T1000 (cell line): ENCODE measurements at regions not wholly inside any gene's neighbourhood (a gene's known extent, or its start where the extent isn't known, plus 50 kb on each side); places are given as distances from the start of the nearest gene placed in this dataset.

Experiments used
- DNase-seq: peaks from one replicate; lab custom pipeline; 2025; ENCODE audit warnings: mixed read lengths; lab: John Stamatoyannopoulos, UW

GRCh38 chr13:74043237-74043636 lies 91.0 kb downstream of the KLF12 start:
- DNase-seq = no peak

GRCh38 chr13:74040200-74040599 lies 94.0 kb downstream of the KLF12 start:
- no peak for DNase-seq

GRCh38 chr13:74039667-74040066 lies 94.5 kb downstream of the KLF12 start:
- DNase-seq = no peak

DNA sequence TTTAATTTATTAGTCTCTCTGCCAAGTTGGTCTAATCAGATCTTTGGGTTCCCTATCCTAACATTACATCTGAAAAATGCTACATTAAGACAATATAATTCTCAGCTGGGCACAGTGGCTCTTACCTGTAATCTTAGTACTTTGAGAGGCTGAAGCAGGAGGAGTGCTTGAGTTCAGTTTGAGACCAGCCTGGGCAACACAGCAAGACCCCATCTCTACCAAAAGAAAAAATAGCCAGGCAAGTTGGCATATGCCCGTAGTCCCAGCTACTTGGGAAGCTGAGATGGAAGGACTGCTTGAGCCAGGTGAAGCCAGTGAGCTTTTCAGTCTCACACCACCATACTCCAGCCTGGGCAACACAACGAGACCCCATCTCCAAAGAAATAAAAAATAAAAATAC lies 95.0 kb downstream of the KLF12 start:
- no peak for DNase-seq

- no peak for DNase-seq
Observed at GRCh38 chr13:74037762-74038161, 96.4 kb downstream of the KLF12 start.

DNA sequence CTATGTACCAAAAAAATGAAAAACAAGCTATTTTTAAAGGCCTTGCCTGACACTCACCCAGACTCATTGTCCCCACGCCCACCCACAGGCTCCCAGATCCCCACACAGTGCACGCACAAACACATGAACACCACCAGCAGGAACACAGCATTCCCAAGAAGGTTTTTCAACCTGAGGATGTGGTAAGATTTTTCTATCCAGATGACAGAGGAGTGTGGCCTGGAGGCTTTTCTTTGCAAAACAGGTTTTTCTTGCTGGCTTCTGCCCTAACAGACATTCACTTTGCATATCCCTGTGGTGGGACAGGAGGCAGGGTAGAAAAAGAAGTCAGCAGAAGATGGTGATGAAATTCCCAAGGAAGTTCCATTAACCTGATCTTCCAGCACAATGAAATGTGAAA lies 97.8 kb downstream of the KLF12 start:
- no peak for DNase-seq

GRCh38 chr13:74035896-74036295 lies 98.3 kb downstream of the KLF12 start:
- no peak for DNase-seq

DNA sequence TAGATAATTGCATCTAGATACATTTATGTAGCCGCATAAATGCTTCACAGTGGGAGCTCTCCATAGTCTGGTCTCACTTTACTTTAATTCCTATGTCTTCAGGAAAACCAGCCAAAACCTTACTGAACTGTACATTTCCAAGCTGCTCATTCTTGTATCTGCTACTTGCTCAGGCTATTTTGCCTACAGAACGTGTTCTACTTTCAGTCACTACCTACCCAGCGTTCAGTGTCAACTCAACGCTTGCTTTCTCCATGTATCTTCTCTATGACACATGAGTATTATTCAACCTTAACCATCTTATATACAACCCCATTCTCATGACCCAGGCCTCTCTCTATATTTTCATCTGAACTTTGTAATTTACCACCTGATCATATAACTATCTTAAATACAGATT lies 101.9 kb downstream of the KLF12 start:
- no peak for DNase-seq

- no peak for DNase-seq
Observed at GRCh38 chr13:74027161-74027779, 106.9 kb downstream of the KLF12 start.

- no peak for DNase-seq
Observed at GRCh38 chr13:74026753-74027152, 107.5 kb downstream of the KLF12 start.

GRCh38 chr13:74025369-74025768 lies 108.8 kb downstream of the KLF12 start:
- DNase-seq = no peak

GRCh38 chr13:74024856-74025255 lies 109.3 kb downstream of the KLF12 start:
- DNase-seq = no peak

- no peak for DNase-seq
Observed at GRCh38 chr13:74024314-74024713, 109.9 kb downstream of the KLF12 start.

DNA sequence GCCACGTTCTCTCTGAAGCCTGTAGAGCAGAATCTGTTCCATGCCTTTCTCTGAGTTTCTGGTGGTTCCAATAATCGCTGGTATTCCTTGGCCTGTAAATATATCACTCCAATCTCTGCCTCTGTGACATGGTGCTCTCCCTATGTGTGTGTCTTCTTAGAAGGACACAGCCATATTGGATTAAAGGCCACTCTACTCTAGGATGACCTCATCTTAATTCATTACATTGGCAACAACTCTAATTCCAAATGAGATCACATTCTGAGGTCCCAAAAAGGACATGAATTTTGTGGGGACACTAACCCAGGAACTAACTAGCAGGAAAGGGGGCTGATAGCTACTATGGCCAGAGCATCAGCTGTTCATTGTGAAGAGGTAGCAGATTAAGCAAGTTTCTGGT lies 110.7 kb downstream of the KLF12 start:
- no peak for DNase-seq

GRCh38 chr13:74021505-74021904 lies 112.7 kb downstream of the KLF12 start:
- no peak for DNase-seq

DNA sequence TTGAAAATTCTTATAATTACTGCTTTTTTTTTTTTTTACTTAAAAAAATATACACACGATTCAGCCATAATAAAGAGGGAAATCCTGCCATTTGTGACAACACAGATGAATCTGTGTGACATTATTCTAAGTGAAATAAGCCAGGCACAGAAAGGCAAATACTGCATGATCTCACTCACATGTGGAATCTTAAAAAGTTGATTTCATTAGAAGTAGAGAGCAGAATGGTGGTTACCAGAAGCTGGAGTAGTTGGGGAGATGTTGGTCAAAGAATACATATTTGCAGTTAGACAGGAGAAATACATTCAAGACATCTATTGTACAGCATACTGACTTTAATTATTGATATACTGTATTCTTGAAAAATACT lies 116.2 kb downstream of the KLF12 start:
- DNase-seq = no peak

DNA sequence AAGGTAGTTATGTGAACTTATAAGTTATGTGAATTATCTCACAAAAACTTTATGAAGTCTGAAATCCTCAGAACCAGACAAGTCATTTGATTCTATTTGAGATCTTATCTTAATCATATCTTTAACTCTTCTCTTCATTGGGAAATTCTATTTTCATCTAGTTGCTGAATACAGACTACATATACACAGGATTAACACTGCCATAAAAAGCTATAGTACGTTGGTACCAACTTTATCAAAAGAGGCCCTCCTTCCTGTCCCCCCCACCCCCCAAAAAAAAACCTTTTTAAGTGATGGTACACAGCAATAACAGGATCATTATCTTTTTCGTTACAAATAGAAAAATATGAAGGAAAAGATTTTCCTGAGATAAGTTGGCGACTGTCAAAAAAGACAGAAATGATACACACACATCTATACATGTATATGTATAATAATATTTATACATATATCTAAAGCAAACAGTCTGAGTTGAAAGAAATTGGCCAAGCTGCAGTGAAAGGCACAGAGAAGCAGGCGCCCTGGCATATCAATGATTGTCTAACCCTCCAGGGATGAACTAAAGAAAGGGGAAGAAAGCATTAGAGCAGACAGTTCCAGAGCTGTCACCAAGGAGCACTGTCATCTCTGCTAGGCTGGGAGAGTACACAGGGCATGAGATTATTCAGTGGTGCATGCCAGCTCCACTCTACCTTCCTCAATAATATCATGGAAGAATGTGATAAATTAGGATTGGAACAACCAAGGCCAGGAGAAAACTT lies 116.7 kb downstream of the KLF12 start:
- DNase-seq = no peak

DNA sequence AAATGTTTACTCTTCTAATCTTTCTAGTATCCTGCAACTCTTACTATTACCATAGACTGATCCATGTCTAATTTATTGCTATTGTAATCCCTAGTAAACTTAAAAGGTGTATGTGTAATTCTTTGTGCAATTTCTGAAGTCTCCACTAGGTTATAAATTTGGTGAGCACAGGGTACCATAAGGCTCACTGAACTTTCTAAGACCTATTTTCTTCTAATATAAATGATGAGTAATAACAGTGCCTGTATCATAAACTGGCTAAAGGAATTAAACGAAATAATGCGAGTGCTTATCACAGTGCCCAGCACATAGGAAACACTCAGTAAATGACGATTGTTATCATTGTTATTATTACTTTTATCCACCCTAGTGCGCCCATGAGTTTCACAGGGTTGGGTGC lies 119.1 kb downstream of the KLF12 start:
- DNase-seq = no peak

DNA sequence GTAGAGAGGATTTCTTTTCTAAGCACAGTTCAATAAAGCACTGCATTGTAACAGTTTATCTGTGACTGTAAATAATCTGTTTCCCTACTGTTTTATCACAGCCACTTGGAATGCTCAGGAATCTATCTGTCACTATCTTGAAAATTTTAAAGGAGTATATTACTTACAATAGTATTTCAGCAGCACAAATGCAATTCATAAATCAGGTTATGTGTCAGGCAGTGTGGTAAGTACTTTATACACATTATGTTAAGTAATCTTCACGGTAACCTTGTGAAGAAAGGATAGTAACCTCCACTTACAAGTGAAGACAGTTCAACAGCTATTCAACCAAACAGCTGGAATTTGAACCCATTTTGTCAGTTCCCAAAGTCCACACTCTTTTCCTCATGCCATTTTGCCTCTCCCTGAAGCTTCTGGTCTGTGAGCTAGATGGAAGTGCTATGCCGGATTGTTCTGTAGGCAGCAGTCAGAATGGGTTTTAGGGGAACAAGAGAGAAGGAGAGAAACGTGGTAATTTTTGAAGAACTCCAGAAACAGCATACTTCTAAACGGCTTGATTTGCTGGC lies 125.0 kb downstream of the KLF12 start:
- DNase-seq = no peak

GRCh38 chr13:74006666-74007065 lies 127.5 kb downstream of the KLF12 start:
- no peak for DNase-seq

GRCh38 chr13:74005320-74006157 lies 128.7 kb downstream of the KLF12 start:
- DNase-seq = no peak

- no peak for DNase-seq
Observed at GRCh38 chr13:74004109-74004508, 130.1 kb downstream of the KLF12 start.

DNA sequence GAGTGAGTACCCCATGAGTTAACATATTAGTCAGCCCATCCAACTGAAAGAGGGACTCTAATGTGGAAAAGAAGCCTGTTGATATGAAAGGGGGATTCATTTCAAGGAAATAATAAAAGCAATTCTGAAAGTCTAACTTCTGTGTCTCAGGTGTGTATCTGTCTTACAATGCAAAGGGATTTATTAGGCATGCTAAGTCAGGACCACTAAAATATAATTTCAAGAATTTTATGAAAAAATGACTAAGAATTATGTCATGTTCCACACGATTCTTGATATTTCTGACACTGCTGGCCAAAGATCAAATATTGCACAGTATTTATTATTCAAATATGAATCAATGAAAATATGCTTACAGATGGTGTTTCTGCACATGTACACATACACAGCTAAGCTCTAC lies 130.8 kb downstream of the KLF12 start:
- no peak for DNase-seq
